NCI-H748 (cell line): ENCODE measurements at regions not wholly inside any gene's neighbourhood (a gene's known extent, or its start where the extent isn't known, plus 50 kb on each side); places are given as distances from the start of the nearest gene placed in this dataset.

ENCODE experiments used
- DNase-seq: peaks from one replicate; lab custom pipeline; 2025; ENCODE audit not compliant: unreplicated experiment; lab: John Stamatoyannopoulos, UW

GRCh38 chr4:124432500-124432899, 280.0 kb downstream of the ANKRD50 start:
- no peak for DNase-seq

- no peak for DNase-seq
Measured at GRCh38 chr4:124433044-124433443, 279.5 kb downstream of the ANKRD50 start.

- no peak for DNase-seq
Measured at GRCh38 chr4:124433500-124433899, 279.0 kb downstream of the ANKRD50 start.

- DNase-seq = no peak
Measured at GRCh38 chr4:124435274-124435950, 277.1 kb downstream of the ANKRD50 start.

- DNase-seq = no peak
Measured at GRCh38 chr4:124437853-124438495, 274.6 kb downstream of the ANKRD50 start.

- no peak for DNase-seq
Measured at GRCh38 chr4:124445071-124445470, 267.5 kb downstream of the ANKRD50 start.

GRCh38 chr4:124449881-124450280, 262.7 kb downstream of the ANKRD50 start:
- DNase-seq = no peak

- no peak for DNase-seq
Measured at GRCh38 chr4:124450851-124451250, 261.7 kb downstream of the ANKRD50 start.

GRCh38 chr4:124454772-124455270, 257.7 kb downstream of the ANKRD50 start:
- DNase-seq = no peak

- DNase-seq = no peak
Measured at GRCh38 chr4:124455671-124456070, 256.9 kb downstream of the ANKRD50 start.

- no peak for DNase-seq
Measured at GRCh38 chr4:124459196-124459940, 253.2 kb downstream of the ANKRD50 start.

- DNase-seq = no peak
Measured at GRCh38 chr4:124459941-124460310, 252.6 kb downstream of the ANKRD50 start.

GRCh38 chr4:124461592-124461991, 250.9 kb downstream of the ANKRD50 start:
- peak; percentile 3 for DNase-seq

GRCh38 chr4:124462954-124463828, 249.3 kb downstream of the ANKRD50 start:
- DNase-seq = no peak

GRCh38 chr4:124464836-124465235, 247.7 kb downstream of the ANKRD50 start:
- no peak for DNase-seq

- DNase-seq = no peak
Measured at GRCh38 chr4:124468360-124468759, 244.2 kb downstream of the ANKRD50 start.

GRCh38 chr4:124469981-124470380, 242.6 kb downstream of the ANKRD50 start:
- DNase-seq = no peak

GRCh38 chr4:124478470-124478869, 234.1 kb downstream of the ANKRD50 start:
- no peak for DNase-seq

- no peak for DNase-seq
Measured at GRCh38 chr4:124480061-124480460, 232.5 kb downstream of the ANKRD50 start.

- no peak for DNase-seq
Measured at GRCh38 chr4:124481123-124481522, 231.4 kb downstream of the ANKRD50 start.
